Ishikawa (cell line): ENCODE measurements at regions not wholly inside any gene's neighbourhood (a gene's known extent, or its start where the extent isn't known, plus 50 kb on each side); places are given as distances from the start of the nearest gene placed in this dataset.
A peak's percentile ranks its signal among the peaks of the same experiment; 100 is the strongest.

Experiments used
- CEBPB ChIP-seq: IDR thresholded peaks from 2 replicates; pipeline ENCODE4 v1.6.1; 2012
- CREB1 ChIP-seq: IDR thresholded peaks from 2 replicates; pipeline ENCODE4 v1.6.1; 2012; ENCODE audit warnings: low read depth
- EGR1 ChIP-seq: IDR thresholded peaks from 2 replicates; pipeline ENCODE4 v1.6.1; 2012
- EP300 ChIP-seq: IDR thresholded peaks from 2 replicates; pipeline ENCODE4 v1.6.1; 2012; ENCODE audit warnings: borderline replicate concordance
- FOXM1 ChIP-seq: IDR thresholded peaks from 2 replicates; pipeline ENCODE4 v1.6.1; 2012; ENCODE audit warnings: low read depth, borderline replicate concordance
- NFIC ChIP-seq: IDR thresholded peaks from 2 replicates; pipeline ENCODE4 v1.6.1; 2012
- RAD21 ChIP-seq: IDR thresholded peaks from 2 replicates; pipeline ENCODE4 v1.6.1; 2012; ENCODE audit warnings: low read depth
- TAF1 ChIP-seq: IDR thresholded peaks from 2 replicates; pipeline ENCODE4 v1.6.1; 2012; ENCODE audit warnings: low read depth, mild to moderate bottlenecking
- TCF12 ChIP-seq: IDR thresholded peaks from 2 replicates; pipeline ENCODE4 v1.6.1; 2012; ENCODE audit warnings: low read depth
- TEAD4 ChIP-seq: IDR thresholded peaks from 2 replicates; pipeline ENCODE4 v1.6.1; 2012
- YY1 ChIP-seq: IDR thresholded peaks from 2 replicates; pipeline ENCODE4 v1.6.1; 2012; ENCODE audit warnings: low read depth
- ZBTB7A ChIP-seq: IDR thresholded peaks from 2 replicates; pipeline ENCODE4 v1.6.1; 2012; ENCODE audit warnings: low read depth
- TF ChIP-seq, protein P1 (sequence below): IDR thresholded peaks from 2 replicates; pipeline ENCODE4 v1.6.1; 2012
- TF ChIP-seq, protein P2 (sequence below): IDR thresholded peaks from 2 replicates; pipeline ENCODE4 v1.6.1; 2012
- TF ChIP-seq, protein P3 (sequence below): IDR thresholded peaks from 2 replicates; pipeline ENCODE4 v1.6.1; 2012; ENCODE audit warnings: low read depth, mild to moderate bottlenecking

DNA sequence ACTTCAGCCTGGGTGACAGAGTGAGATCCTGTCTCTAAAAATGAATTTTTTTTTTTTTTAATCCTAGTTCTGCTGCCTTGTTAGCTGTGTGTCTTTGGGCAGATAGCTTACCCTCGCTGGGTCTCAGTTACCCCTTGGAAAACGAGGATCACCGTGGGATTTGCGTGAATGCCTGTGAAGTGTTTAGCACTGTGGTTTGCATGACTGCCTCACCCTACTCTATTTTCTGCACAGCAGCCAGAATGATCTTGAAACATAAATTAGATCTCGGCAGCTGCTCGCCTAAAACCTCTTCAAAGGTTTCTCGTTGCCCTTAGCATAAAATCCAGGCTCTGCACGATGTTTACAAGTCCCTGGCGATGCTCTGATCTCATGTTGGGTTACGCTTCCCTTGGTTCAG is 71.2 kb upstream of the GRIN2A start:
- TF ChIP-seq ZBTB7A (no peak), YY1 (no peak), TEAD4 (no peak), CEBPB (no peak), EP300 (no peak), FOXM1 (no peak), RAD21 (no peak), NFIC (no peak), CREB1 (no peak), EGR1 (no peak), TAF1 (no peak), TCF12 (no peak)
- TF ChIP-seq, protein P1, sequence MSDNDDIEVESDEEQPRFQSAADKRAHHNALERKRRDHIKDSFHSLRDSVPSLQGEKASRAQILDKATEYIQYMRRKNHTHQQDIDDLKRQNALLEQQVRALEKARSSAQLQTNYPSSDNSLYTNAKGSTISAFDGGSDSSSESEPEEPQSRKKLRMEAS, result no peak
- TF ChIP-seq, protein P2, sequence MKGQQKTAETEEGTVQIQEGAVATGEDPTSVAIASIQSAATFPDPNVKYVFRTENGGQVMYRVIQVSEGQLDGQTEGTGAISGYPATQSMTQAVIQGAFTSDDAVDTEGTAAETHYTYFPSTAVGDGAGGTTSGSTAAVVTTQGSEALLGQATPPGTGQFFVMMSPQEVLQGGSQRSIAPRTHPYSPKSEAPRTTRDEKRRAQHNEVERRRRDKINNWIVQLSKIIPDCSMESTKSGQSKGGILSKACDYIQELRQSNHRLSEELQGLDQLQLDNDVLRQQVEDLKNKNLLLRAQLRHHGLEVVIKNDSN, result no peak
- TF ChIP-seq, protein P3, sequence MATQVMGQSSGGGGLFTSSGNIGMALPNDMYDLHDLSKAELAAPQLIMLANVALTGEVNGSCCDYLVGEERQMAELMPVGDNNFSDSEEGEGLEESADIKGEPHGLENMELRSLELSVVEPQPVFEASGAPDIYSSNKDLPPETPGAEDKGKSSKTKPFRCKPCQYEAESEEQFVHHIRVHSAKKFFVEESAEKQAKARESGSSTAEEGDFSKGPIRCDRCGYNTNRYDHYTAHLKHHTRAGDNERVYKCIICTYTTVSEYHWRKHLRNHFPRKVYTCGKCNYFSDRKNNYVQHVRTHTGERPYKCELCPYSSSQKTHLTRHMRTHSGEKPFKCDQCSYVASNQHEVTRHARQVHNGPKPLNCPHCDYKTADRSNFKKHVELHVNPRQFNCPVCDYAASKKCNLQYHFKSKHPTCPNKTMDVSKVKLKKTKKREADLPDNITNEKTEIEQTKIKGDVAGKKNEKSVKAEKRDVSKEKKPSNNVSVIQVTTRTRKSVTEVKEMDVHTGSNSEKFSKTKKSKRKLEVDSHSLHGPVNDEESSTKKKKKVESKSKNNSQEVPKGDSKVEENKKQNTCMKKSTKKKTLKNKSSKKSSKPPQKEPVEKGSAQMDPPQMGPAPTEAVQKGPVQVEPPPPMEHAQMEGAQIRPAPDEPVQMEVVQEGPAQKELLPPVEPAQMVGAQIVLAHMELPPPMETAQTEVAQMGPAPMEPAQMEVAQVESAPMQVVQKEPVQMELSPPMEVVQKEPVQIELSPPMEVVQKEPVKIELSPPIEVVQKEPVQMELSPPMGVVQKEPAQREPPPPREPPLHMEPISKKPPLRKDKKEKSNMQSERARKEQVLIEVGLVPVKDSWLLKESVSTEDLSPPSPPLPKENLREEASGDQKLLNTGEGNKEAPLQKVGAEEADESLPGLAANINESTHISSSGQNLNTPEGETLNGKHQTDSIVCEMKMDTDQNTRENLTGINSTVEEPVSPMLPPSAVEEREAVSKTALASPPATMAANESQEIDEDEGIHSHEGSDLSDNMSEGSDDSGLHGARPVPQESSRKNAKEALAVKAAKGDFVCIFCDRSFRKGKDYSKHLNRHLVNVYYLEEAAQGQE, result no peak

DNA sequence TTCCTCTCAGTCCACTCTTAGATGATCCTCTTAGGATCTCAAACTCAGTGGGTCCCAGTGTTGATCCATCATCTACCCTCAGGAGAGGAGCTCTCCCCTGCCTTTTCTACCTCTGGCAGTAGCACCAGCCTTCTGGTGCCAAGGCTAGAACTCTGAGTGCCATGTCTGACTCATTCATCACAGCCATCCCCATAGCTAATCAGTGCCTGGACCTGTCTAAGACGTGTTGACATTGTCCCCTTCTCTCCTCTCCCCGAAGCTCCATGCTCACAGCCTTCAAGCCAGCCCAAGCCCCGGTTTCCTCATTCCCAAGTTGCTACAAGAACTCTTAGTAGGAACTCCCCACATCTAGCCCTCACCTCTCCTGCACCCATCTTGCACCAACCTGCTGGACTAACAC is 73.5 kb upstream of the GRIN2A start:
- TF ChIP-seq TEAD4, result no peak
- TF ChIP-seq, protein P3, result no peak

DNA sequence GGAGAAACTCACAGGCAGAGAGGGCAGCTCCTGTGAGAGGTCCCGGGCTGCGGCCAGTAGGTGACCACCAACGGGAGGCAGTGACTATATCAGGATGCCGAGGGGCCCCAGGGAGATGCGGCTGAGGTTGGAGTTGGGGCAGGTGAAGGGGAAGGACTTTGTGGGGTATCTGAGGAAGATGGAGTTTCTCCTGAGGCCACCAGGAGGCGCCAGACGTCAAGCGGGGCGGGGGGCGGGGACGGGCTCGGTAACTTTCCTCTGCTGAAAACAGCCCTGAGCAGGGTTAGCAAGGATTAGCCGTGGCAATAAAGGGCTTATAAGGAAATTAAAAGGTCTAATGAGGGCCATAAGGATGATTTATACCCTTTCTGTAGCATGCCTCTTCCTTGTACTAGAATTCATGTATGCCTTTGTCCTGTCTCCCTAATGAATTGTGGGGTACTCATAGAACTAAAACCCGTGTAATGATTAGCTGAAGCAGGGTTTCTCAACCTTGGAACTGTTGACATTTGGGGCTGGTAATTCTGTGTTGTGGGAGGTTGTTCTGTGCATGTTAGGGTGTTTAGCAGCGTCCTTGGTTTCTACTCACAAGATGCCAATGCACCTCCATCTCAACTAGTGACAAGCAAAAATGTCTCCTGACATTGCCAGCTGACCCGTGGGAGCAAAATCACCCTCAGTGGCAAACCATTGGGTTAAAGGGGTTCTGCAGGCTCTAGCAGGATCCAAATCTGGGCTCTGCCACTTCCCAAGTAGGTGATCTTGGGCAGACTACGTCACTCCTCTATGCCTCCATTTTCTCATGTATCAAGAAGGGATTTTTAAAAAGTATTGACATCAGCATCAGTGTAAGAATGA is 74.8 kb upstream of the GRIN2A start:
- TF ChIP-seq RAD21, result peak; percentile 85
- TF ChIP-seq, protein P2, result no peak
- TF ChIP-seq, protein P3, result no peak
- TF ChIP-seq CREB1, result no peak
- no peak for TF ChIP-seq EP300
- TF ChIP-seq CEBPB, result no peak

DNA sequence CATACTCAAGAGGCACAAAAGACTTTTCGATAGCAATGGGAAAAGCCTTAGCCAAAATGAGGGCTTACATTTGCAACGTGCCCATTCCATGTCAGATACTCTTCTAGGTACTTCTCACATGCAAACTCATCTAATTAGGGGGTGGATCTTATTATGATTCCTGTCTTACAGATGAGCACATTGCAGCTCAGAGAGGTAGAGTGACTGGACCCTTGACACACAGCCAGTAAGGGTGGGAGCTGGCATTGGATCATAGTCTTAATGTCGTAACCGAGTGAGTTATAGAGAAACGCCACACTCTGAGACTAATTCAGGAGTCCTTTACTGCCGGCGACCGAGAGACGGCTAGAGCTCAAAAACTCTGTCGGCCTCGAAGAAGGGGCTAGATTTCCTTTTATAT is 78.8 kb upstream of the GRIN2A start:
- TF ChIP-seq, protein P1, result no peak
- TF ChIP-seq FOXM1, result no peak
- TF ChIP-seq YY1, result no peak
- no peak for TF ChIP-seq CEBPB
- TF ChIP-seq, protein P3, result no peak
- TF ChIP-seq TEAD4, result no peak
- TF ChIP-seq TCF12, result no peak
- no peak for TF ChIP-seq EP300
- TF ChIP-seq EGR1, result no peak
- TF ChIP-seq CREB1, result no peak
- TF ChIP-seq TAF1, result no peak
- TF ChIP-seq RAD21, result no peak
- TF ChIP-seq, protein P2, result no peak
- TF ChIP-seq ZBTB7A, result no peak
- TF ChIP-seq NFIC, result no peak
